IMR-90 (cell line): ENCODE measurements at regions not wholly inside any gene's neighbourhood (a gene's known extent, or its start where the extent isn't known, plus 50 kb on each side); places are given as distances from the start of the nearest gene placed in this dataset.

Experiments
- CTCF ChIP-seq: conservative IDR thresholded peaks from 2 replicates; pipeline ENCODE4 v1.5.1; 2012; ENCODE audit warnings: mild to moderate bottlenecking, low read depth, low read length, improper control_type of control experiment
- FOS ChIP-seq: fragments of 150-350 bp; IDR thresholded peaks from 2 replicates; pipeline ENCODE4 v1.6.1; 2016; ENCODE audit warnings: low read depth, low read length

- no peak for TF ChIP-seq CTCF
- no peak for TF ChIP-seq FOS
Measured at GRCh38 chr20:22410556-22411130, 173.7 kb downstream of the FOXA2 start.
